SU-DHL-6 (cell line): ENCODE measurements at regions not wholly inside any gene's neighbourhood (a gene's known extent, or its start where the extent isn't known, plus 50 kb on each side); places are given as distances from the start of the nearest gene placed in this dataset.

Experiments used
- EZH2phosphoT487 ChIP-seq: fragments of 200-600 bp; sonication (generic), shearing (Covaris generic); conservative IDR thresholded peaks from 2 replicates; pipeline ENCODE4 v1.6.1; 2018; ENCODE audit warnings: mild to moderate bottlenecking, antibody characterized with exemption, low read length, moderate library complexity, mixed read lengths
- TF ChIP-seq, protein P1 (sequence below): fragments of 200-600 bp; sonication (generic); IDR thresholded peaks from one replicate; pipeline ENCODE4 v1.5.1; 2017; ENCODE audit warnings: antibody characterized with exemption, mild to moderate bottlenecking, low read length, moderate library complexity; ENCODE audit not compliant: insufficient read depth, poor library complexity, severe bottlenecking

DNA sequence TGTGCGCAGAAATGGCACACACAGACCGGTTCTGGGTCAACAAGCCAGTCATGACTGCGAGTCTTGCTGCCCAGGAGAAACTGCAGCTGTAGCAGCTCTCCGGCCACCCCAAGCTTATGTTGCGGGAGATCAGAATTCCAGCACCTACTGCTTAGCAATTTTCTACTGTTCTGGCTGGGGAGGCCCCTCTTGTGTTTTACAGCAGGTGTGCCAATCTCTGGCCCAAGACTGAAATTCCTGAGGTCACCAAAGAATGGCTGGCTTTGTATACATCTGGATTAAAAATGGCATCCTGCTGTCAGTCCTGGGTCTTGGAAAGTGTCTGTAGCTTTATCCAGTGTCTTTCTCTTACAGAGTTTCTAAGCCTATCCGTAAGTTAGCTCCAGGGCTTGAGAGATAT is 68.9 kb upstream of the TRAM1L1 start:
- TF ChIP-seq, protein P1, sequence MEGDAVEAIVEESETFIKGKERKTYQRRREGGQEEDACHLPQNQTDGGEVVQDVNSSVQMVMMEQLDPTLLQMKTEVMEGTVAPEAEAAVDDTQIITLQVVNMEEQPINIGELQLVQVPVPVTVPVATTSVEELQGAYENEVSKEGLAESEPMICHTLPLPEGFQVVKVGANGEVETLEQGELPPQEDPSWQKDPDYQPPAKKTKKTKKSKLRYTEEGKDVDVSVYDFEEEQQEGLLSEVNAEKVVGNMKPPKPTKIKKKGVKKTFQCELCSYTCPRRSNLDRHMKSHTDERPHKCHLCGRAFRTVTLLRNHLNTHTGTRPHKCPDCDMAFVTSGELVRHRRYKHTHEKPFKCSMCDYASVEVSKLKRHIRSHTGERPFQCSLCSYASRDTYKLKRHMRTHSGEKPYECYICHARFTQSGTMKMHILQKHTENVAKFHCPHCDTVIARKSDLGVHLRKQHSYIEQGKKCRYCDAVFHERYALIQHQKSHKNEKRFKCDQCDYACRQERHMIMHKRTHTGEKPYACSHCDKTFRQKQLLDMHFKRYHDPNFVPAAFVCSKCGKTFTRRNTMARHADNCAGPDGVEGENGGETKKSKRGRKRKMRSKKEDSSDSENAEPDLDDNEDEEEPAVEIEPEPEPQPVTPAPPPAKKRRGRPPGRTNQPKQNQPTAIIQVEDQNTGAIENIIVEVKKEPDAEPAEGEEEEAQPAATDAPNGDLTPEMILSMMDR: no peak
- no peak for TF ChIP-seq EZH2phosphoT487
